ENCODE measurements at regions not wholly inside any gene's neighbourhood (a gene's known extent, or its start where the extent isn't known, plus 50 kb on each side); places are given as distances from the start of the nearest gene placed in this dataset.

- no peak for TF ChIP-seq FOXK2 (IDR thresholded peaks at IDR 0.05)
- TF ChIP-seq SP1 (IDR thresholded peaks at IDR 0.05): no peak
- no peak for TF ChIP-seq TARDBP (IDR thresholded peaks at IDR 0.05)
- TF ChIP-seq HDGF (IDR thresholded peaks at IDR 0.05; ENCODE audit: borderline replicate concordance): no peak
- no peak for TF ChIP-seq BHLHE40 (IDR thresholded peaks at IDR 0.05; ENCODE audit: borderline replicate concordance)
- no peak for TF ChIP-seq FOXM1 (IDR thresholded peaks at IDR 0.05; ENCODE audit: borderline replicate concordance)
Measured at GRCh38 chr4:134401798-134402197, 200.2 kb upstream of the PABPC4L start.
